UCSD-AML1 (cell line): ENCODE measurements at regions not wholly inside any gene's neighbourhood (a gene's known extent, or its start where the extent isn't known, plus 50 kb on each side); places are given as distances from the start of the nearest gene placed in this dataset.

Source experiments
- DNase-seq: peaks from one replicate; lab custom pipeline; 2025; ENCODE audit not compliant: unreplicated experiment; lab: John Stamatoyannopoulos, UW

DNA sequence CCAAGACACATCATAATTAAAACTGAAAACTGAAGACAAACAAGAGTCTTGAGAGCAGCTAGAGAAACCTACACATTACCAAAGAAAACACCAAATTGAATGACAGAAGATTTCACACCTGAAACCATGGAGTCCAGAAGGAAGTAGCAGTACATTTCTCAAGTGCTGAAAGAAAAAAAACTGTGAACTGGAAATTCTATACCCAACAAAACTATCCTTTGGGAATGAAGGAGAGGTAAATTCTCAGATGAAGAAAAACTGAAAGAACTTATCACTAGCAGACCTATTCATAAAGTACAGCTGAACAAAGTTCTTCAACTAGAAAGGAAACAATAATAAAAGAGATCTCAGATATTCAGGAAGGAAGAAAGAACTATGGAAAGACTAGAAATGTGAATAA is 198.7 kb upstream of the ZNF507 start:
- DNase-seq = no peak

DNA sequence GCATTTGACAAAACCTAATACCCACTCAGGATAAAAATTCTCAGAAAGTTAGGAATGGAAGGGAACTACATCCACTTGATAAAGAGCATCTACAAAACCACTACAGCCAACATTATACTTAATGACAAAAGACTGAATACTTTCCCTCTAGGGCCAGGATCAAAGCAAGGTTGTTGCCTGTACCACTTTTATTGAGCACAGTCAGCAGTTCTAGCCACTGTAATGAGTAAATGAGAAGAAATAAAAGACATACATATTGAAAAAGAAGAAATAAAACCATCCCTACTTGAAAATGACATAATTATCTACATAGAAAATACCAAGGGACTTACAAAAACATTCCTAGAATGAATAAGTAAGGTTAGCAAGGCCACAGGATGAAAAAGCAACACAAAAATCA is 194.8 kb upstream of the ZNF507 start:
- no peak for DNase-seq

DNA sequence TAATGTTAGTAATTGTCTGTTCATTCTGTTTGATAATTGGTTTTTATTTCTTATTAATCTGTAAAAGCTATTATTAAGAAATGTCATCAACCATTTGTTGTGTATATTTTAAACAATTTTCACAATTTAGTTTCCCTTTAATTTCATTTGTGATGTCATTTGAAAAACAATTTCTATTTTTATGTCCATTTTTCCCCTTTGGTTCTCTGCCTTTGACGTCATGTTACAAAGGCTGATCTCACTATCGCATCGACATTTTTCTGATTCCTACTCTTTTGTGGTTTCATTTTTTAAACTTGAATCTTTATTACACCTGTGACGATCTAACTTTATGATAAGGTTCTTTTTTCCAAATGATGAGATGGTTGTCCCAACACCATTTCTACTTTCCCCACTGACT is 191.0 kb upstream of the ZNF507 start:
- DNase-seq = no peak

DNA sequence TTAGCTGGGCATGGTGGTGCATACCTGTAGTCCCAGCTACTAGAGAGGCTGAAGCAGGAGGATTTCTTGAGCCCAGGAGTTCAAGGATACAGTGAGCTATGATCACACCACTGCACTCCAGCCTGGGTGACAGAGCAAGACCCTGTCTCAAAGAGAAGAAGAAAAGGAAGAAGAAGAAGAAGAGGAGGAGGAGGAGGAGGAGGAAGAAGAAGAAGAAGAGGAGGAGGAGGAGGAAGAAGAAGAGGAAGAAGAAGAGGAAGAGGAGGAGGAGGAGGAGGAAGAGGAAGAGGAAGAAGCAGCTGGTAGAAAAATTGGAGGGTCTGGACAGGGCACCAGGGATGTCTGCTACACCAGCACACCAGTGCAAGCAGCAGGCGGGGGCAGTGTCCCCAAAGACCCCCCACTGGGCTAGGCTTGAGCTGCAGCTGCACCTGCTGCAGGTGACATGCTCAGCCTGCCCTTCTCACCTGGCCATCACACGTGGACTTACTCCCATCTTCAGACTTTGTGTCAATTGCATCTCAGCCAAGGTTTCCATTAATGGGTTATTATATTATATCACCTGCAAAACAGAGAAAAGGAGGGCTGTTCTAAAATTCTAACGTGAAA is 180.9 kb upstream of the ZNF507 start:
- no peak for DNase-seq

DNA sequence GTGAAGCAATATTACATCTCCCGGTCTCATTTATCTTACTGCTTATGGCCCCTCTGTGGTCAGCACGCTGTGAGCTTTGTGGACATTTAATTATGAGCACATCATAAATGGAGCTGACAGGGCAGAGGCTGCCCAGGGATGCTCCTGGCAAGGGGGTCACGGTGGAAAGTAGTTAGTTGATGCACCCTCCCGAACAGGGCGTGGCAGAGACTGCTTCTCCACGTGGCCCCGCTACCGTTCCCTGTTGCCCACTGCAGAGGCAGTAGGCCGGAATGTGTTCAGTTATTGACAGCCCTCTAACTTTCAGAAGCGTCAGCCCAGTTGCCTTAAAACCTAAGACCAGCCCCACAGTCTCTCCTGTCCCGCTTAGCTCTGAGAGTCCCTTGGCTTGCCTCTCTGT is 180.3 kb upstream of the ZNF507 start:
- DNase-seq = no peak

DNA sequence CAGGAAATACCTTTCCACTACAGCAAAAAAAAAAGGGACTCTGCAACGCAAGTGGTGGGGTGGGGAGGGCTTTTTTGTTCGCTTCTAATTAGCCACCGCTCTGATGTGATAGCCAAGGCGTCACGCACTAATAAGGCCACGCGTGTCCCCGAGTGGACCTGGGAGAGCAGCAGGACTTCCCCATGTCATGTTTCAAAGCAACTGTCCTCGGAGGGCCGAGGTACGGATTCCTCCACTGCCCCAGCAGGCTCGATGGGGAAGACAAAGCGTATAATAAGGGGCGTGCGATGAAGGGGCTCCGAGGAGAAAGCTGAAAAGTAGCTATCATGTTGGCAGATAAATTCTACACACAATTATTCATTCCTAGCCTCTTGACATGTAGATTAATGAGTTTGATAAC is 179.7 kb upstream of the ZNF507 start:
- DNase-seq = no peak

DNA sequence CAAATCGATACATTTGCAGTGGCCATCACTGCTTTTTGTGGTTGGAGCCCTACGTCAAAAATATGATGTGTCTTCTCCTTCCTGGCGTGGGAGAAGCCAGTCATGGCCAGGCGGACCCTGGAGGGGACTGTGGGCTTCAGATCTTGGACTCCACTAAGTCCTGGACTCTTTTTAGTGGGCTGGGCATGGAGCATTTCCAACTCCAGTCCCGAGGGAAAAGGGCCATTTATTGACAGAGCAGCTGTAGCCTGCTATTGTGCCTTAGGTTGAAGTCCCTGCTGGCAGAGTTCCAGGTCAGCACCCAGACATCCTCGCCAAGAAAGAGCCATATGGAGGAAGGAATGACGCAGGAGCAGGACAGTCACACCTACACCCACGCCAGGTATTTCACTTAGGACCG is 179.2 kb upstream of the ZNF507 start:
- DNase-seq = no peak

DNA sequence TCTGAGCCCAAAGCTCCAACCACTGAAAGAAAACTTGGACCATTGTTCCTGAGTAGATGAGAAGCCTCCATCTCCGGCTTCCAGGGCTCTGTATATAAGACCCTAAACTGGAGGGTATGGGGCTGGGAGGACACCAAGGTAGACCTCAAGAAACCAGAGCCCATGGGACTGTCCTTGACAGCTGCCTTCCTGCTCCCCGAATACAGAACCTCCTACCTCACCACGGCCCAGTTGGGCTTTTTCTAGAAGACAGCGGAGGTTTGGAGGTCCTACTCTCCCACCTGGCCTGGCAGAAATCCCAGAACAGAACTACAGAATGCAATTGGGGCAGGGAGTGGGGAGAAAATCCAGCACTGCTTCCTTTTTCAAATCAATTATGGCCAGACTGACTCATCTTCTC is 177.3 kb upstream of the ZNF507 start:
- DNase-seq = no peak

DNA sequence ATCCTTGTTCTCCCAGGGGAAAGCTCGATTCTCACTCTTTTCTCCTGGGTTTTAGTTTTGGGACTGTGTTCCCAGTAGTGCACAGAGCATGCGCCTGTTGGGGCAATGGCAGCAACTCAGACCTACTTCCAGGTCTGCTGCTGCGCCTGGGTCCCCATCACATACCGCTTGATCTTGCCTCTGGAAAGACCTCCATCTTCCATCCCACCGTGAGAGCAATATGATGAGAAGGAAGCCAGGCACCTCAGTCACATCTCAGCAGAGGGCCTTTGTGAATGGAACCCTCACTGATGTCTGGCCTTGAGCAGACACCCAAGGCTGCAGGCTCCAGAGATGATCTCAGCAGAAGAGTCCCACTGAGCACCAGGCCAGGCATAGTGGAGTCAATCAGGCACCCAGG is 176.8 kb upstream of the ZNF507 start:
- no peak for DNase-seq

DNA sequence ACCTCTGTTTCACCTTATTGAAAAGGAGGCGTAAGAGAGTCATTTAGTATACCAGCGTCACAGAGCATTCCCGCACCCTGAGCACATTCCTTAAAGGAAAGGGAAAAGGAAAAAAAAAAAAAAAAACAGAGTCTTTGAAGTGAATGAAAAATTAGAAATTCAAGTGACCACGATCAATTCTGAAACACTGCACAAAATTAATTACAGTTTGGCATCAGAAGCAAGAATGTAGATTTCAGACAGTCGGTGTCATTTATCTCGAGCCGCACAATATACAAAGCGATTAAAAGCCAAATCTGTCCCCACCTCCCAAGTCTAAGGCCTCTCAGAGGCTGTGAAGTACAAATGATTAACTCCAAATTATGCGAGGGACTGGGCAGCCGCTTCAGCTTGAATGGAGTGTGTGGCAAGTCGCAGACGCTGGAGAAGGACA is 173.7 kb upstream of the ZNF507 start:
- no peak for DNase-seq

DNA sequence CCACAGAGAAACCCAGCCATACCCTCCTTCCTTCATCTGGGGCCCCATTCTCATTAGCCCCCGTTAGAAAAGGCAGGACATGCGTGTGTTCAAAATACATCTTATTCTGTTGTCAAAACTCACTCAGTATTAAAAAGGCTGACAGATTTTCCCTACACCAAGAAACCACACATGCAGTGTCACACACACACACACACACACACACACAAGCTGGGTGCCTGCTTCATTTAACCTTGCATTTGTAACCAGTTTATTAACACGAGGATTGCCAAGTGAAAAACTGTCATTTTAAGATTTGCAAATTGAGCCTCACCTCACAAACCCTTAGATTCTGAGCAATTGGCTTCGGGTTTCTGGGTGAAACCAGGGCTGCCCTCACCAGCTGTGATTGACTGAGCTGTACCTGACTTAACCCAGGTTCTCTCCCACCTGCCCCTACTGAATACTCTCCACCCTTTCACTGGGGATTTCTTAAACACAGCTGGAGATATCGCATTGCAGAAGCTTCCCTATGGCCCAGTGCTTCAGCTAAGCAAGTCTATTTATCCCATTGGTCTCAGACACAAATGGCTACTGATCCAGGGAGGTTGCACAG is 172.7 kb upstream of the ZNF507 start:
- no peak for DNase-seq

DNA sequence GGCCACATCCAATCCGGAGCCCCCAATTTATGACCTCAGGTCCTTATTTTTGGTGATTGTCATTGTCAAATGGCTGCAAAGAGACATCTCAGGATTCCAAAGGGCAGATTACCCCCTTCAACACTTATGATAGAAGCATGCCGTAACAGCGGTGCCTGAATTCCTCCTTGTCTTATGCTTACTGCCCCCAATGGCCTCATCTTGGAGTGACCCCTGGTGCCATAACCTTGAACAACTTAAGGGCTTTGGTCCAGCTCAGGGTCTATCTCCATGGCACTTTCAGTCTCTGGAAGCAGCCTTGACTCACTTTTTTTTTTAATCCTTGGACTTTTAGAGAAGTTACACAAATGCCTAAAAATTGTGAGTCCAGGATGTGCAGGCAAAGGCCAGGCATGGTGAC is 171.6 kb upstream of the ZNF507 start:
- DNase-seq = no peak

DNA sequence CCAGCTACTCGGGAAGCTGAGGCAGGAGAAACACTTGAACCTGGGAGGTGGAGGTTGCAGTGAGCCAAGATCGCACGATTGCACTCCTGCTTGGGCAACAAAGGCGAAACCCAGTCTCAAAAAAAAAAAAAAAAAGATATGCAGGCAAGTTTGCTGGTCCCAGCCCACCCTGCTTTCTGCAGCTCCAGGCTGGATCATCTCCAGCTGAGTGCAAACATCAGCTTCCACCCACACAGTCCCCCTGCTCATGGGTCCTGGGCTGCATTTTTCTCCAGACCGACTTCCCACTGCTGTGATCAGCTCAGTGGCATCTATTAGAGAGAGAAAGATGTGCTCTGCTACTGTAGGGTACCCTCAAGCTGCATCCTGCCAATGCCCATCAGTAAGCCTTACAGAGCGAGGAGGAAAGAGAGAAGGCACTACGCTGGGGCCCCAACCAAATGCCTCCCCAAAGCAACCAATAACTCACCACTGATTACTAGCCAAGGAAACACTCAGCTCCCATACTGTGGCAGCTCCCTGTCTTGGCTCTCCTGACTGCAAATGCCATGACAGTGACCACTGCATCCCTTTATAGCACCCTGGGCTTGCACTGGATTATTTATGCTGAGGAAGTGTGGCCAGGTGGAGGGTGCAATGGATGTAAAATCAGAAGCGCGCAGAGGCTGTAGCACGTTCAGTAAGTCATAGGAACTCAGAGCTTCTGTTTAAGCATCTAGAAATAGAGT is 170.9 kb upstream of the ZNF507 start:
- DNase-seq = no peak

DNA sequence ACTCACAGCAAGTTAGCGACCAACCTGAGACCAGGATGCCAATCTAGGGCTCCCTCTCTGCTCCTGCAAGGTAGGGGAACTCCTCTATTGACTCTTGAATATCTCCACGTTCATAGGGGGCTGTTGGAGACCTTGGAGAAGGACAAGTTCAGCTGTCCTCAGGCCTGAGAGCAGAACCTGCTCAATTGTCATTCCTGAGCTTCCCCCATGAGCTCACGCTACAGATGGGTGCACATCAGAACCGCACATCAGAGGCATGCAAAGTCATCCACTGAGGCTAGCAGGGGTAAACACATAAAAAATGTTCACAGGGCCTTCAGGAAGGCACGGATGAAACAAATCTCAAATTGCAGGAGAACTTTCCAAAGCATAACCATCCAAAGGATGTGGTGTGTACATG is 168.8 kb upstream of the ZNF507 start:
- no peak for DNase-seq

DNA sequence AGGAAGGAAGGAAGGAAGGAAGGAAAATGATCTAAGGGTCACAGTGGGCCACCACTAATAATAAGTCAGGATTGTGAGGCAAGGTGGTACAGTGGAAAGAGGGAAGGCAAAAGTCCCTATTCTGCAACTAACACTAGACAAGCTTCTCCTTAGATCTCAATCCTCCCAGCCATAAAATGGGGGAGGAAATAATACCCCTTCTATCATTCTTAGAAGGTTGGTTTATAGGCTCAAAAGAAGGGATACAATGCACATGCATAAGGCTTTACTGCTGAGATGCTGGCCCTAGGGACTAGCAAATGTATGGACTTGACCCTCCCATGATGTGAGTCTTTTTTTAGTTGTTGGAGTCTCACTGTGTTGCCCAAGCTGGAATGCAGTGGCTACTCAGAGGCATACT is 167.7 kb upstream of the ZNF507 start:
- no peak for DNase-seq

DNA sequence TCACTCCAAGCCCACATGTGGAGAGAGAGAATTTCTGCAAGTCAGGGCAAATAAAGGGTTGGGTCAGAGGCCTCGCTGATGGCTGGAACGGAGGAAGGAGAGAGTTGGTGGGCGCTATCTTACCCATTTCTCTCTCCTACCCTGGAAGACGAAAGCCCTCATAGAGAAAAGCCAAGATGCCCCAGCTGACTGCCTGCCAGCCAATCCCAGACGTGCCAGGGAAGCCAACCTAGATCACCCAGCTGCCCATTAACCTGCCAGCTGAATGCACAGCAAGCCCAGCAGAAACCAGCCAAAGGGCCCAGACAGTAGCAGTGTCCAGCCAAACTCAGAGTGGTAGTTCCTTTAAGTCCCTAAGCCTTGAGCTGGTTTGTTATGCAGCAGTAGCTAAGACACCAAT is 167.0 kb upstream of the ZNF507 start:
- DNase-seq = no peak

DNA sequence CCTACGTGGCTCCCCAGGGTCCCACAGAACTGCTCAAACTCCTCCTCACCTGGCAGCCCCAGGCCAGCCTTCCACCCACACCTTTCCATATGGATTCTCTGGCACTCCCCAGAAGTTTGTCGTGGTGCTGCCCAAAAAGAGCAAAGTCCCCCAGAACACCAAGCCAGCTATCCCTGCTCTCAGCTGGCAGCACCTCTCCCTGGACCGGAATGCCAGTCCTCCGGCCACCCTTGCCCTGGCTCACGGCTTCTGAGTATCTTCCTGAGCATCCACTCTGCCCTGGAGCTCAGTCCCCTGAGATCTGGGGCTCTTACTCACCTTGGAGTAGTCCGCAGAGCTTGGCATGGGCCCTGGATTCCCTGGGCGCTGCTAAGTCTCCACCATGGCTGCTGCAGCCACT is 166.5 kb upstream of the ZNF507 start:
- no peak for DNase-seq

DNA sequence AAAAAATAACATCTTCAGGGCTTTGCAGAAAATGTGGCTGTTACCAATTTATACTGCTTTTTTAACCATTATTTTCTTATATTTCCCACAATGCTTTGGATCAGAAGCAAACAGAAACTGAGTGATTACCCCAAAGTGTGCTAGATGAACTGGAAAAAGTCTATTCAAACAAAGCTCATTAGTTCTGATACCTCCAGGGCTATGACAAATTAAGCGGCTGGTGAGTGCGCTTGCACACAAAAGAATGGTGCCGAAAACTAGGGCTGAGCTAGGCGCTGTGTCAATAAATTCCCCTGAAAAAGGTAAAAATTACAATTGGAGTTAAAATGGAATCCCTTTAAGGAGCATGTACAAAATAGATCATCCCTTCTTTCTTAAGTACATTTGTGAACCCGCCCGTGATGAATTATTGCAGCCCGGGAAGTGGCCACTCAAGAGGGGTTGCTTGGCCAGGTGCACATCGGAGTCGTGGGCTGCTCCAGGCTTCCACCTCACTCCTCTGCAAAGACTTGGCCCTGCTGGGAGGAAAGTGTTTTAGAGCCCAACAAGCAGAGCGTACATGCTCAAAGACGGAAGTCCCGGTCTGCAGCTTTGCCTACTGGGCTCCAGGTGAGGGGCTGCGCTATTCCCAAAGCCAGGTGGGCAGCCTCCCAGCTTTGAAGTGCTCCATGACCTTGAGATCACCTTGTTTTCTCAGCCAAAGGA is 164.0 kb upstream of the ZNF507 start:
- DNase-seq = no peak

DNA sequence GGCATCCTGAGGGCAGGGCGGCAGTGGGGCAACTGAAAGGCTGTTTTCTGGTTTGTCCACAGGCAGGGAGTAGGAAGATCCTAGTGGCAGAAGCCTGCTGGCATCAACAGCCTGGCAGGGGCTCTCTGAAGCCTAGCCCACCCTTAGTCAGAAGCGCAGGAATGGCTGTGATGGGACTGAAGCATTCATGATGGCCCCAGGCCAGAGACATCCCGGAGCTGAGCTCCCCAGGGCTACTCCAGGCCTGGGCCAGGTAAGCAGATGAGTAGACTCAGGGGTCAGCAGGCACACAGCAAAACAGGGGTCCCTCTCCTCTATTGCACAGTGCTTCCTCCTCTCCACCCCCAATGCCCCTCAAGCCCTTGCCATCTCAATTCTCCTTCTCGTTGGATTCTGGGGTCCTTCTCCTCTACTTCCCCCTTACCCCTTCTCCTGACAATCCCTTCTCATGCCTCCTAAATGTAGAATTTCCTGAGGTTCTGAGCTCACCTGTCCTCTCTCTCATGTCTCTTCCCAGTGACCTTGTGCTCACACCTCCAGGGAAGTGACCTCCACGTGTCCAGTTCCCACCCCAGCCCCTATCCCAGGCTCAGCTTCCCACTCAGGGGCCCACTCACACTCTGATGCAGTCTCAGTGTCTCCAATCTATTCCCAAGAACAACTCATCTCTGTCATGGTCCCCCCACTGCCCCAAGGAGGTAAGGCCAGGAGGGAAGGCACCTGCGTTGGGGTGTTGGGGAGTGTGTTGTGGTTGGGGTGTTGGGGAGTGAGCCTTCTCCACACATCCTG is 158.7 kb upstream of the ZNF507 start:
- DNase-seq = no peak

DNA sequence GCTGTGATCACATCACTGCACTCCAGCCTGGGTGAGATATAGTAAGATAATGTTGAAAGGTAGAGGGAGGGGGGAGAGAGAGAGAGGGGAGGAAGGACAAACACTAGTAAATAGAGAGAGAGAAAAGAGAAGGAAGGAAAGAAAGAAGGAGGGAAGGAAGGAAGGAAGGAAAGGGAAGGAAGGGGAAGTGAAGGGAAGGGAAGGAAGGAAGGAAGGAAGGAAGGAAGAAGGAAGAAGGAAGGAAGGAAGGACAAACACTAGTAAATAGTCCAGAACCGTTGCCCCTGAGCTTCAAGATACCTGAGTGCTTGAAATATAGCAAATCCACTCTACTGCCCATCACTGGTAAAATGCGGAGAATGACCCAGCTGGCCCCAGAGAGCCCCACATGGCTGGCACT is 156.5 kb upstream of the ZNF507 start:
- no peak for DNase-seq

DNA sequence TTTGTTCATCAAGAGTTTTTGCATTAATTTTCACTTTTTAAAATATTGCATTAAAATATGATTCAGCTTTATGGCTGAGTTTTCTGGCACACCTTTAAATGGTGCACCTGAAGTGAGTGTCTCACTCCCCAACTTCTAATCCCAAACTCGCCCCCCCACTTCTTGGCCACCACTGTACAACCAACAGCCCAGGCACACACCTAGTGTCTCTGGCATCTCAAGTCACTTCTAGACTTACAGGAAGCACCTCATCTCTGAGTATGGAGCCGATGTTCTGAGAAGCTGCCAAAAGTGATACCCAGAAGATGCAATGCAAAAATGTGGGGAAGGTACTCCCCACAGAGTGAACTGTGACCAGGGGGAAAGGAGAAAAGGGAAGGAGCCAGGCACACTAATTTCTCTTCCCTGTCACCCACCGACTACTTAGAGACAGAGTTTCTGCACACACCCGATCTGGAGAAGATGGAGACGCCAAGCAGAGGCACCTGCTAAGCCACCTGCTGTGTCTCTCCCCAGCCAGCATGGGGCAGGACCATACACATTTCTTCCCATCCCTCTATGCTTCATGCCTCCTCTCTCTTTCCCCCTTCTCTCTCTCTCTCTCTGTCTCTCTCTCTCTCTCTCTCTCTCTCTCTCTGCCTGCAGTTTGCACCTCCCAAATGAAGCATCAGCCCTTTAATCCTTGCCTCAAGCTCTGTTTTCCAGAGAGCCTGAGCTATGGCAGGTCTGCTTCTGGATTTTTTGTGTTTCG is 155.3 kb upstream of the ZNF507 start:
- DNase-seq = no peak
